ENCODE measurements at regions not wholly inside any gene's neighbourhood (a gene's known extent, or its start where the extent isn't known, plus 50 kb on each side); places are given as distances from the start of the nearest gene placed in this dataset.
A peak's percentile ranks its signal among the peaks of the same experiment; 100 is the strongest.
"Not testable (repeated sequence)": the region's sequence is repeated elsewhere in the genome, so short reads cannot be mapped to it uniquely, and the experiment has no call there.

- no peak for DNase-seq
Observed at GRCh38 chr12:17695495-17695894, 394.5 kb downstream of the RERGL start.

GRCh38 chr12:17691369-17691768 lies 398.6 kb downstream of the RERGL start:
- DNase-seq = no peak

GRCh38 chr12:17680220-17680619 lies 409.8 kb downstream of the RERGL start:
- no peak for DNase-seq

GRCh38 chr12:17666641-17667324 lies 423.2 kb downstream of the RERGL start:
- no peak for DNase-seq

- DNase-seq = no peak
Observed at GRCh38 chr12:17665839-17666238, 424.2 kb downstream of the RERGL start.

- DNase-seq = no peak
Observed at GRCh38 chr12:17661250-17661649, 428.7 kb downstream of the RERGL start.

GRCh38 chr12:17652436-17652835 lies 437.6 kb downstream of the RERGL start:
- DNase-seq = no peak

GRCh38 chr12:17642340-17642650 lies 447.7 kb downstream of the RERGL start:
- no peak for DNase-seq

GRCh38 chr12:17640615-17641014 lies 449.4 kb downstream of the RERGL start:
- no peak for DNase-seq

GRCh38 chr12:17618831-17619230 lies 471.2 kb downstream of the RERGL start:
- no peak for DNase-seq

- no peak for DNase-seq
Observed at GRCh38 chr12:17609701-17610100, 480.3 kb downstream of the RERGL start.

GRCh38 chr12:17609153-17609552 lies 480.8 kb downstream of the RERGL start:
- peak; percentile 40 for DNase-seq

- DNase-seq = no peak
Observed at GRCh38 chr12:17595111-17595510, 494.9 kb downstream of the RERGL start.

GRCh38 chr12:17593715-17594406 lies 496.1 kb downstream of the RERGL start:
- DNase-seq = no peak

- DNase-seq = no peak
Observed at GRCh38 chr12:17592472-17592871, 497.5 kb downstream of the RERGL start.

GRCh38 chr12:17591005-17591681 lies 498.9 kb downstream of the RERGL start:
- DNase-seq = no peak

GRCh38 chr12:17588968-17589367 lies 501.0 kb downstream of the RERGL start:
- peak; percentile 77 for DNase-seq

GRCh38 chr12:17579205-17580026 lies 510.6 kb downstream of the RERGL start:
- DNase-seq = peak; percentile 56

GRCh38 chr12:17577405-17577804 lies 512.6 kb downstream of the RERGL start:
- peak; percentile 50 for DNase-seq

GRCh38 chr12:17572250-17572649 lies 517.7 kb downstream of the RERGL start:
- no peak for DNase-seq

GRCh38 chr12:17571047-17571446 lies 518.9 kb downstream of the RERGL start:
- DNase-seq = no peak

GRCh38 chr12:17564630-17565029 lies 525.4 kb downstream of the RERGL start:
- DNase-seq = not testable (repeated sequence)

GRCh38 chr12:17550011-17550410 lies 540.0 kb downstream of the RERGL start:
- no peak for DNase-seq

Measured in islet precursor cell (in vitro differentiated cells).